SK-N-SH (cell line): ENCODE measurements at regions not wholly inside any gene's neighbourhood (a gene's known extent, or its start where the extent isn't known, plus 50 kb on each side); places are given as distances from the start of the nearest gene placed in this dataset.
"Not testable (repeated sequence)": the region's sequence is repeated elsewhere in the genome, so short reads cannot be mapped to it uniquely, and the experiment has no call there.

Experiments
- CTCF ChIA-PET: fragments of 300-600, 350-600 bp; formaldehyde crosslinking; extraction: SDS; loops from one replicate; lab custom pipeline; 2021; lab: Yijun Ruan, JAX
- POLR2A ChIA-PET: fragments of 350-600 bp; sonication (Branson Sonifier 250); formaldehyde crosslinking; extraction: SDS; loops from one replicate; lab custom pipeline; 2020; ENCODE audit warnings: antibody characterized with exemption, inconsistent platforms; lab: Yijun Ruan, JAX
- DNase-seq: peaks from one replicate; pipeline ENCODE4 v3.0.0; 2012
- H2AFZ ChIP-seq: fragments of 200-600 bp; sonication (generic); 2 replicates; pipeline ENCODE4 v1.8.1; 2016; ENCODE audit warnings: antibody characterized with exemption, mild to moderate bottlenecking, low read depth
- H3F3A ChIP-seq: fragments of 200-600 bp; sonication (generic); replicated peaks from 2 replicates; pipeline ENCODE3; 2016; ENCODE audit warnings: antibody characterized with exemption, mild to moderate bottlenecking; ENCODE audit not compliant: insufficient read depth
- H3K27ac ChIP-seq, 2 experiments: fragments of 200-500 bp in 1 of 2; fragments of 200-600 bp in 1 of 2; sonication (Bioruptor generic) in 1 of 2; sonication (generic), shearing (Covaris generic) in 1 of 2; 2 replicates each; pipeline versions ENCODE4 v1.5.1 to v1.6.1; 2014 to 2016; ENCODE audit warnings: low read depth in 2 of 2, inconsistent platforms in 1 of 2, low read length in 1 of 2, mild to moderate bottlenecking in 1 of 2, mixed read lengths in 1 of 2
- H3K27me3 ChIP-seq: fragments of 200-600 bp; sonication (generic), shearing (Covaris generic); 2 replicates; pipeline ENCODE4 v1.6.1; 2016; ENCODE audit warnings: mixed run types; ENCODE audit not compliant: insufficient read depth
- H3K36me3 ChIP-seq, 2 experiments: fragments of 200-500 bp in 1 of 2; fragments of 200-600 bp in 1 of 2; sonication (Bioruptor generic) in 1 of 2; sonication (generic) in 1 of 2; replicated peaks in 1 of 2; 2 replicates each; pipeline versions ENCODE3 to v1.5.1; 2014 to 2016; ENCODE audit warnings: low read length in 1 of 2, mild to moderate bottlenecking in 1 of 2; ENCODE audit not compliant: insufficient read depth in 2 of 2, control insufficient read depth in 1 of 2
- H3K4me1 ChIP-seq, 2 experiments: fragments of 200-500 bp in 1 of 2; fragments of 200-600 bp in 1 of 2; sonication (Bioruptor generic) in 1 of 2; sonication (generic), shearing (Covaris generic) in 1 of 2; 2 replicates each; pipeline versions ENCODE4 v1.5.1 to v1.6.1; 2014 to 2016; ENCODE audit warnings: low read depth in 1 of 2, low read length in 1 of 2, mixed run types in 1 of 2; ENCODE audit not compliant: insufficient read depth in 2 of 2, control insufficient read depth in 1 of 2
- H3K4me2 ChIP-seq: fragments of 200-600 bp; sonication (generic), shearing (Covaris generic); 2 replicates; pipeline ENCODE4 v1.6.1; 2017; ENCODE audit warnings: mixed run types
- H3K4me3 ChIP-seq, 2 experiments: fragments of 200-500 bp in 1 of 2; fragments of 200-600 bp in 1 of 2; sonication (Bioruptor generic) in 1 of 2; sonication (generic), shearing (Covaris generic) in 1 of 2; 2 replicates each; pipeline versions ENCODE4 v1.5.1 to v1.8.1; 2014 to 2016; ENCODE audit warnings: low read depth in 2 of 2, inconsistent platforms in 1 of 2, low read length in 1 of 2, mild to moderate bottlenecking in 1 of 2, mixed read lengths in 1 of 2, moderate library complexity in 1 of 2
- H3K79me2 ChIP-seq: fragments of 200-600 bp; sonication (generic); 2 replicates; pipeline ENCODE4 v1.8.1; 2017; ENCODE audit warnings: mild to moderate bottlenecking; ENCODE audit not compliant: insufficient read depth
- H3K9ac ChIP-seq: fragments of 200-600 bp; sonication (generic); 2 replicates; pipeline ENCODE4 v1.6.1; 2017; ENCODE audit warnings: mixed run types
- H3K9me2 ChIP-seq: fragments of 200-600 bp; sonication (generic); 2 replicates; pipeline ENCODE4 v1.6.1; 2017; ENCODE audit warnings: mixed run types
- H3K9me3 ChIP-seq: fragments of 200-600 bp; sonication (generic); 2 replicates; pipeline ENCODE4 v1.6.1; 2017; ENCODE audit warnings: mixed run types, mild to moderate bottlenecking, moderate library complexity
- H4K20me1 ChIP-seq: fragments of 200-600 bp; sonication (generic); 2 replicates; pipeline ENCODE4 v1.6.1; 2017; ENCODE audit warnings: mild to moderate bottlenecking, mixed run types; ENCODE audit not compliant: insufficient read depth
- CHD2 ChIP-seq: fragments of 150-350 bp; IDR thresholded peaks from 2 replicates; pipeline ENCODE4 v1.6.1; 2018; ENCODE audit warnings: low read length; ENCODE audit not compliant: partially characterized antibody
- ELF1 ChIP-seq: IDR thresholded peaks from 2 replicates; pipeline ENCODE4 v1.4.0; 2012
- EP300 ChIP-seq, 2 experiments: IDR thresholded peaks; 2 replicates each; pipeline versions ENCODE4 v1.4.0 to v1.6.1; 2012; ENCODE audit warnings: borderline replicate concordance in 1 of 2, low read depth in 1 of 2, low read length in 1 of 2
- EZH2phosphoT487 ChIP-seq: fragments of 200-600 bp; sonication (generic); IDR thresholded peaks from 2 replicates; pipeline ENCODE4 v1.6.1; 2017; ENCODE audit warnings: low read depth, mixed run types, mild to moderate bottlenecking, antibody characterized with exemption, moderate library complexity, borderline replicate concordance
- FOSL2 ChIP-seq: IDR thresholded peaks from 2 replicates; pipeline ENCODE4 v1.4.0; 2012; ENCODE audit warnings: low read depth, mild to moderate bottlenecking, moderate library complexity, borderline replicate concordance
- GABPA ChIP-seq: IDR thresholded peaks from 2 replicates; pipeline ENCODE4 v1.4.0; 2012; ENCODE audit warnings: low read depth, mild to moderate bottlenecking
- JUND ChIP-seq: IDR thresholded peaks from 2 replicates; pipeline ENCODE4 v1.4.0; 2012
- MEF2A ChIP-seq: IDR thresholded peaks from 2 replicates; pipeline ENCODE4 v1.4.0; 2012; ENCODE audit warnings: low read depth, borderline replicate concordance
- NRF1 ChIP-seq: IDR thresholded peaks from 2 replicates; pipeline ENCODE4 v1.6.1; 2012; ENCODE audit warnings: low read depth, mild to moderate bottlenecking, low read length
- POLR2AphosphoS5 ChIP-seq: IDR thresholded peaks from 2 replicates; pipeline ENCODE4 v1.6.1; 2012; ENCODE audit warnings: low read depth, low read length
- RXRA ChIP-seq: IDR thresholded peaks from 2 replicates; pipeline ENCODE4 v1.4.0; 2012; ENCODE audit warnings: low read depth, mild to moderate bottlenecking, borderline replicate concordance
- SIN3A ChIP-seq: IDR thresholded peaks from 2 replicates; pipeline ENCODE4 v1.6.1; 2012; ENCODE audit warnings: low read depth, mild to moderate bottlenecking, low read length, moderate library complexity, borderline replicate concordance
- TAF1 ChIP-seq: IDR thresholded peaks from 2 replicates; pipeline ENCODE4 v1.6.1; 2012; ENCODE audit warnings: low read depth, mild to moderate bottlenecking, low read length, moderate library complexity, borderline replicate concordance
- TEAD4 ChIP-seq: IDR thresholded peaks from 2 replicates; pipeline ENCODE4 v1.4.0; 2012; ENCODE audit warnings: mild to moderate bottlenecking, borderline replicate concordance; ENCODE audit not compliant: insufficient read depth
- YY1 ChIP-seq: IDR thresholded peaks from 2 replicates; pipeline ENCODE4 v1.4.0; 2012; ENCODE audit warnings: low read depth, mild to moderate bottlenecking
- WGBS: methylation state at CpG from one replicate; pipeline ENCODE4 v1.1.6; 2017; ENCODE audit warnings: low lambda C conversion rate; 5-methylcytosine and 5-hydroxymethylcytosine counted together
- TF ChIP-seq, protein P1 (sequence below): fragments of 150-350 bp; IDR thresholded peaks from 2 replicates; pipeline ENCODE4 v1.6.1; 2016; ENCODE audit warnings: mild to moderate bottlenecking, low read depth, low read length
- TF ChIP-seq, protein P2 (sequence below): IDR thresholded peaks from 2 replicates; pipeline ENCODE4 v1.4.0; 2012; ENCODE audit warnings: low read depth
- TF ChIP-seq, protein P3 (sequence below): IDR thresholded peaks from 2 replicates; pipeline ENCODE4; 2012

- TF ChIP-seq, protein P1, sequence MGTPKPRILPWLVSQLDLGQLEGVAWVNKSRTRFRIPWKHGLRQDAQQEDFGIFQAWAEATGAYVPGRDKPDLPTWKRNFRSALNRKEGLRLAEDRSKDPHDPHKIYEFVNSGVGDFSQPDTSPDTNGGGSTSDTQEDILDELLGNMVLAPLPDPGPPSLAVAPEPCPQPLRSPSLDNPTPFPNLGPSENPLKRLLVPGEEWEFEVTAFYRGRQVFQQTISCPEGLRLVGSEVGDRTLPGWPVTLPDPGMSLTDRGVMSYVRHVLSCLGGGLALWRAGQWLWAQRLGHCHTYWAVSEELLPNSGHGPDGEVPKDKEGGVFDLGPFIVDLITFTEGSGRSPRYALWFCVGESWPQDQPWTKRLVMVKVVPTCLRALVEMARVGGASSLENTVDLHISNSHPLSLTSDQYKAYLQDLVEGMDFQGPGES = no peak
- TF ChIP-seq GABPA (no peak), SIN3A (no peak), MEF2A (no peak), YY1 (no peak), JUND (no peak), EZH2phosphoT487 (no peak)
- TF ChIP-seq, protein P2, sequence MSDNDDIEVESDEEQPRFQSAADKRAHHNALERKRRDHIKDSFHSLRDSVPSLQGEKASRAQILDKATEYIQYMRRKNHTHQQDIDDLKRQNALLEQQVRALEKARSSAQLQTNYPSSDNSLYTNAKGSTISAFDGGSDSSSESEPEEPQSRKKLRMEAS = no peak
These were observed 187.5 kb downstream of the XPNPEP1 start (continued) for GRCh38 chr10:109735776-109736175.

DNA sequence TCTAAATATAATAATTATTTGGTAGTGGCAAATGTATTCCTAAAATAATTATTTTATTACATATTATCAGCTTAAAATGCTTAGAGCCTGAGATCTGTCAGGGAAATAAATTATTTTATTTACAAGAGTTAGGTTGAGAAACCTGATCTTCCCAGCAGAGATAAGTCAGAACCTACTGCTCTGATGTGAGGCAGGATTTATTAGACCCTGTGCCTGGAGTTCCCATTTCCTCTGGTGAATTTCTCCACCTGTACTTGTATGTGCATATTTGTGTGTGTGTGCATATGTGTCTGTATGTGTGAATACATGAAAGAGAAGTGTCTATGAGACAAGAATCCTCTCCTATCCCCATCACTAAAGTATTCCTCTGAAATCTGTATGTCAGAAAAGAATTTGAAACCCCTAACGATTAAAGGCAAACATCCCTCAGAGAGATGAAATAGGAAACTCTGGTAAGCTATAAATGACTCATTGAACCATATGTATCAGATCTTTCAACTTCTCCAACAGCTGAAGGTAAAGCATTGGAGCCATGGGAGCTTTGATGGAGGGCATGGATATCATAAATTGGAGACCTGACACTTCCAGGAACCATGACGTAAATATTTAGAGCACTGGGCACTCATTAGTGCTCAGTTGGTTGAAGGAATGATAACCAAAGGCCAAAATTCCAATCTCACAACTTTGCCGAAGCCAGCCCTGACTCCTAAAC lies 190.9 kb downstream of the XPNPEP1 start:
- no peaks in the 10 kb centered on the region; a peak in 1 of 4 replicates for H3K4me1 ChIP-seq
- H2AFZ ChIP-seq = no peak overlapping the region
- H3K36me3 ChIP-seq = no peaks in the 10 kb centered on the region
- no peak for TF ChIP-seq TEAD4
- TF ChIP-seq, protein P2 = no peak
- TF ChIP-seq, protein P3, sequence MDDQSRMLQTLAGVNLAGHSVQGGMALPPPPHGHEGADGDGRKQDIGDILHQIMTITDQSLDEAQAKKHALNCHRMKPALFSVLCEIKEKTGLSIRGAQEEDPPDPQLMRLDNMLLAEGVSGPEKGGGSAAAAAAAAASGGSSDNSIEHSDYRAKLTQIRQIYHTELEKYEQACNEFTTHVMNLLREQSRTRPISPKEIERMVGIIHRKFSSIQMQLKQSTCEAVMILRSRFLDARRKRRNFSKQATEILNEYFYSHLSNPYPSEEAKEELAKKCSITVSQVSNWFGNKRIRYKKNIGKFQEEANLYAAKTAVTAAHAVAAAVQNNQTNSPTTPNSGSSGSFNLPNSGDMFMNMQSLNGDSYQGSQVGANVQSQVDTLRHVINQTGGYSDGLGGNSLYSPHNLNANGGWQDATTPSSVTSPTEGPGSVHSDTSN = no peak
- no peak for TF ChIP-seq FOSL2
- TF ChIP-seq POLR2AphosphoS5 = no peak
- no peak for TF ChIP-seq CHD2
- no peak for TF ChIP-seq TAF1
- no peak for TF ChIP-seq NRF1
- no peak for TF ChIP-seq SIN3A
- no peak for TF ChIP-seq EP300 (IDR thresholded peaks at IDR 0.05; ENCODE audit: borderline replicate concordance in 1 of 2, low read depth in 1 of 2, low read length in 1 of 2)
- no peak for TF ChIP-seq ELF1
- TF ChIP-seq YY1 = no peak
- TF ChIP-seq EZH2phosphoT487 = no peak
- TF ChIP-seq RXRA = no peak
- no peaks in the 10 kb centered on the region for H3K27me3 ChIP-seq
- H3K4me2 ChIP-seq = no peak overlapping the region
- ChIA-PET POLR2A (no interaction called here), CTCF (no interaction called here)
- no peak overlapping the region for H3K27ac ChIP-seq
- no peaks in the 10 kb centered on the region for H3K9me2 ChIP-seq
- H3K9me3 ChIP-seq = no peaks in the 10 kb centered on the region
- no peaks in the 10 kb centered on the region for H3F3A ChIP-seq
- no peak for DNase-seq
- no peak overlapping the region for H3K9ac ChIP-seq
- 11% methylated on average over 3 of the region's 3 CpGs for WGBS
- H4K20me1 ChIP-seq = no peaks in the 10 kb centered on the region
- no peaks in the 10 kb centered on the region for H3K79me2 ChIP-seq
- no peak overlapping the region for H3K4me3 ChIP-seq

DNA sequence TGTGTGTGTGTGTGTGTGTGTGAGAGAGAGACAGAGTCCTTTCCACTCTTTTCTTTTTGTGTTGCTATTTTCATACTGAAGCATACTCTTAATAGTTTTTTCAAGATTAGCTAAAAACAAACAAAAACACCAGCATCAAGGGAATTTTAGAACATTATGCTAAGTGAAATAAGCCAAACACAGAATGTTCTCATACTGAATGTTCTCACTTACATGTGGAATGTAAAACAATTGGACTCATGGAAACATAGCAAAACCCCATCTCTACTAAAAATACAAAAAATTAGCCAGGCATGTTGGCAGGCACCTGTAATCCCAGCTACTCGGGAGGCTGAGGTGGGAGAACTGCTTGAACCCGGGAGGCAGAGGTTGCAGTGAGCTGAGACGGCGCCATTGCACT lies 193.4 kb downstream of the XPNPEP1 start:
- H3F3A ChIP-seq, H2AFZ ChIP-seq, H3K79me2 ChIP-seq, H3K4me1 ChIP-seq, DNase-seq, H3K9ac ChIP-seq, CTCF ChIA-PET, H3K27me3 ChIP-seq, H3K36me3 ChIP-seq, H4K20me1 ChIP-seq, H3K9me2 ChIP-seq, H3K4me3 ChIP-seq, H3K27ac ChIP-seq, H3K4me2 ChIP-seq, H3K9me3 ChIP-seq: not testable (repeated sequence)
- POLR2A ChIA-PET = interaction anchor here (0.7 kb wide), 1 partner anchor 66 kb away, joined by 3 read pairs; no protein-coding TSS in a partner anchor
- WGBS = 4% methylated on average over 4 of the region's 4 CpGs
